Endothelial cell of umbilical vein (primary cell): ENCODE measurements at regions not wholly inside any gene's neighbourhood (a gene's known extent, or its start where the extent isn't known, plus 50 kb on each side); places are given as distances from the start of the nearest gene placed in this dataset.

Experiments
- BruUV-seq: library from RNA; stranded (reverse); fragments of 400-500 nt; replicated peaks from 2 replicates; lab custom pipeline; 2021; lab: Mats Ljungman, UMichigan
- CTCF ChIA-PET: fragments of 300-600, 350-600 bp; sonication (Branson Sonifier 250); formaldehyde crosslinking; loops from one replicate; lab custom pipeline; 2021; ENCODE audit warnings: antibody characterized with exemption, inconsistent platforms; lab: Charles Lee
- POLR2A ChIA-PET: fragments of 300-600, 350-600 bp; sonication (Branson Sonifier 250); formaldehyde crosslinking; loops from one replicate; lab custom pipeline; 2021; ENCODE audit warnings: antibody characterized with exemption, inconsistent platforms; lab: Charles Lee
- DNase-seq: peaks from one replicate; pipeline ENCODE4 v3.0.0-alpha.2; 2011; ENCODE audit warnings: low read depth, low spot score
- FAIRE-seq: peaks from 2 replicates; lab custom pipeline; 2011; peaks lifted over from hg19 to GRCh38; lab: Jason Lieb, UNC
- H2AFZ ChIP-seq: 2 replicates; pipeline ENCODE4 v1.6.0; 2012; ENCODE audit warnings: low read depth, low read length, control low read depth, inconsistent platforms
- H3K27ac ChIP-seq: 2 replicates; pipeline ENCODE4 v1.5.1; 2011; ENCODE audit warnings: low read depth, mild to moderate bottlenecking, control low read depth, low read length, moderate library complexity; ENCODE audit not compliant: insufficient read depth
- H3K27me3 ChIP-seq, 2 experiments: 2 replicates each; pipeline versions ENCODE4 v1.6.0 to v1.6.1; 2011; ENCODE audit warnings: low read length in 2 of 2, mixed read lengths in 1 of 2; ENCODE audit not compliant: control insufficient read depth in 2 of 2, insufficient read depth in 2 of 2
- H3K36me3 ChIP-seq, 2 experiments: 2 replicates in 1 of 2; 3 replicates in 1 of 2; pipeline ENCODE4 v1.5.1; 2011; ENCODE audit warnings: low read length in 2 of 2, mild to moderate bottlenecking in 1 of 2, moderate library complexity in 1 of 2; ENCODE audit not compliant: control insufficient read depth in 2 of 2, insufficient read depth in 2 of 2; ENCODE audit errors: extremely low read depth in 1 of 2
- H3K4me1 ChIP-seq: 3 replicates; pipeline ENCODE4 v1.5.1; 2011; ENCODE audit warnings: mild to moderate bottlenecking, low read length; ENCODE audit not compliant: control insufficient read depth, insufficient read depth; ENCODE audit errors: extremely low read depth
- H3K4me2 ChIP-seq: 2 replicates; pipeline ENCODE4 v1.6.1; 2011; ENCODE audit warnings: low read length, control low read depth, mixed read lengths; ENCODE audit not compliant: insufficient read depth
- H3K4me3 ChIP-seq, 3 experiments: fragments of 200-600 bp in 1 of 3; sonication (generic), shearing (Covaris generic) in 1 of 3; replicated peaks in 1 of 3; 2 replicates each; pipeline ENCODE4 v1.5.1; 2011 to 2016; ENCODE audit warnings: control low read depth in 3 of 3, low read length in 3 of 3, mild to moderate bottlenecking in 2 of 3, inconsistent platforms in 1 of 3, low read depth in 1 of 3, moderate library complexity in 1 of 3; ENCODE audit not compliant: insufficient read depth in 1 of 3
- H3K79me2 ChIP-seq: 2 replicates; pipeline ENCODE4 v1.6.0; 2012; ENCODE audit warnings: low read length, inconsistent platforms; ENCODE audit not compliant: control insufficient read depth, insufficient read depth
- H3K9ac ChIP-seq: replicated peaks from 2 replicates; pipeline ENCODE3; 2011; ENCODE audit warnings: low read length, control low read depth; ENCODE audit not compliant: insufficient read depth; ENCODE audit errors: extremely low read depth
- H3K9me1 ChIP-seq: replicated peaks from 3 replicates; pipeline ENCODE4 v1.6.0; 2011; ENCODE audit warnings: mild to moderate bottlenecking, low read length; ENCODE audit not compliant: control insufficient read depth, insufficient read depth; ENCODE audit errors: extremely low read depth
- H3K9me3 ChIP-seq: replicated peaks from 2 replicates; pipeline ENCODE4 v1.5.1; 2012; ENCODE audit warnings: low read length, inconsistent platforms; ENCODE audit not compliant: control insufficient read depth, insufficient read depth
- H4K20me1 ChIP-seq: replicated peaks from 2 replicates; pipeline ENCODE3; 2011; ENCODE audit warnings: mild to moderate bottlenecking, low read length; ENCODE audit not compliant: control insufficient read depth, insufficient read depth; ENCODE audit errors: extremely low read depth
- CTCF ChIP-seq, 2 donors: IDR thresholded peaks; 1 replicate in 1 of 2; 2 replicates in 1 of 2; pipeline ENCODE4 v1.5.1; 2011; ENCODE audit warnings: low read length in 2 of 2, mild to moderate bottlenecking in 2 of 2, moderate library complexity in 2 of 2, control low read depth in 1 of 2, inconsistent platforms in 1 of 2, low read depth in 1 of 2; ENCODE audit not compliant: insufficient read depth in 1 of 2; ENCODE audit errors: extremely low read depth in 1 of 2
- EZH2 ChIP-seq: IDR thresholded peaks from 2 replicates; pipeline ENCODE4 v1.6.1; 2012; ENCODE audit warnings: borderline replicate concordance, low read depth, mild to moderate bottlenecking, moderate library complexity, low read length, inconsistent platforms; ENCODE audit not compliant: severe bottlenecking
- FOS ChIP-seq: IDR thresholded peaks from 2 replicates; pipeline ENCODE4 v1.6.1; 2011; ENCODE audit warnings: mild to moderate bottlenecking, low read length, moderate library complexity, borderline replicate concordance; ENCODE audit not compliant: insufficient read depth
- GATA2 ChIP-seq: IDR thresholded peaks from 2 replicates; pipeline ENCODE4 v1.7.0; 2011; ENCODE audit warnings: low read depth, mild to moderate bottlenecking, moderate library complexity, mixed read lengths, low read length; ENCODE audit not compliant: insufficient read length, insufficient read depth
- JUN ChIP-seq: IDR thresholded peaks from 2 replicates; pipeline ENCODE4 v1.6.1; 2011; ENCODE audit warnings: borderline replicate concordance, low read depth; ENCODE audit not compliant: insufficient read length, insufficient read depth
- MAX ChIP-seq: IDR thresholded peaks from 2 replicates; pipeline ENCODE4 v1.6.1; 2011; ENCODE audit not compliant: insufficient read depth, insufficient read length
- MYC ChIP-seq: IDR thresholded peaks from one replicate; pipeline ENCODE4 v1.6.1; 2011; ENCODE audit warnings: mild to moderate bottlenecking, low read depth, low read length
- POLR2A ChIP-seq: IDR thresholded peaks from 2 replicates; pipeline ENCODE4 v1.6.1; 2012; ENCODE audit warnings: low read depth, mild to moderate bottlenecking, control low read depth, low read length
- POLR2AphosphoS5 ChIP-seq: IDR thresholded peaks from 2 replicates; pipeline ENCODE4 v1.6.1; 2012; ENCODE audit warnings: low read depth, mild to moderate bottlenecking, control low read depth, low read length, moderate library complexity; ENCODE audit not compliant: insufficient read depth
- dilution Hi-C: fragments of 300-500 bp; cut with MboI; formaldehyde crosslinking; loops from one replicate; pipeline ENCODE4 v1.15.0; 2019; ENCODE audit warnings: low sequenced_read_pairs; ENCODE audit not compliant: extremely low pct_ligation_motif_present
- intact Hi-C: fragments of 100-400 bp; cut with micrococcal nuclease; formaldehyde crosslinking; loops from one replicate; pipeline ENCODE4 v1.10.0; 2022

GRCh38 chr6:137952247-137952646 is 85.2 kb downstream of the TNFAIP3 start:
- Histone ChIP-seq H3K4me1 (no peaks in the 10 kb centered on the region), H4K20me1 (no peaks in the 10 kb centered on the region), H3K79me2 (no peaks in the 10 kb centered on the region), H3K27ac (no peak overlapping the region), H3K9ac (no peak overlapping the region), H2AFZ (no peak overlapping the region), H3K4me2 (no peak overlapping the region), H3K9me3 (no peaks in the 10 kb centered on the region), H3K36me3 (no peaks in the 10 kb centered on the region), H3K4me3 (no peak overlapping the region), H3K9me1 (no peaks in the 10 kb centered on the region), H3K27me3 (no peaks in the 10 kb centered on the region)
- no TSS peak for BruUV-seq
- TF ChIP-seq FOS (no peak), POLR2A (no peak), CTCF (IDR thresholded peaks at IDR 0.05; ENCODE audit: extremely low read depth in 1 of 2, insufficient read depth in 1 of 2, low read depth in 1 of 2, low read length in 2 of 2) (no peak), GATA2 (no peak), JUN (no peak), EZH2 (no peak), MAX (no peak), POLR2AphosphoS5 (no peak), MYC (no peak)
- intact Hi-C loops (no loop called here), dilution Hi-C loops (no loop called here)
- DNase-seq (no peak), FAIRE-seq (no peak)
- POLR2A ChIA-PET = no interaction called here
- CTCF ChIA-PET = interaction anchor here (1.5 to 3.1 kb wide), 2 partner anchors 244 to 248 kb away, joined by 3 to 13 read pairs; no protein-coding TSS in a partner anchor
